ENCODE measurements at regions not wholly inside any gene's neighbourhood (a gene's known extent, or its start where the extent isn't known, plus 50 kb on each side); places are given as distances from the start of the nearest gene placed in this dataset.
"Not testable (repeated sequence)": the region's sequence is repeated elsewhere in the genome, so short reads cannot be mapped to it uniquely, and the experiment has no call there.

DNA sequence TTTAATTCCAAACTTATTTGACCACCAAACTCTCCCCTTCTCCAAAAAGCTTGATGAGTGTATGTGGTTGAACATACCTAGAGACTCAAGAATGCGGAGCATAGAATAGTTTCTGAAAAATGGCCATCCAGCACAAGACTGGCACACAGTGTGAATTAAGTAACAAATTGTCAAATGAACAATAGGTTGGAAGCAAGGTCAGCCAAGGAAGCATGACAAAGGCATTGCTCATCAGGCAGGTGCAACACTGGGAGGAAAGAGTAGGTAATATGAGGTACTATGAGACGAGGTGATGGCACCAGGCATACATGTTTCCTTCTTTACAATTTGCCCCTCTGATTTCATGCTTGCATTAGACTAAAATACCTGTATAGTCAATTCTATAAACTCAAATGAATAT, 73.7 kb downstream of the DKK1 start:
- TF ChIP-seq POLR2AphosphoS5 (IDR thresholded peaks at IDR 0.05; ENCODE audit: insufficient read depth in 1 of 2, low read depth in 1 of 2) (no peak), POLR2A (IDR thresholded peaks at IDR 0.05) (no peak)
- TF ChIP-seq, protein P1, sequence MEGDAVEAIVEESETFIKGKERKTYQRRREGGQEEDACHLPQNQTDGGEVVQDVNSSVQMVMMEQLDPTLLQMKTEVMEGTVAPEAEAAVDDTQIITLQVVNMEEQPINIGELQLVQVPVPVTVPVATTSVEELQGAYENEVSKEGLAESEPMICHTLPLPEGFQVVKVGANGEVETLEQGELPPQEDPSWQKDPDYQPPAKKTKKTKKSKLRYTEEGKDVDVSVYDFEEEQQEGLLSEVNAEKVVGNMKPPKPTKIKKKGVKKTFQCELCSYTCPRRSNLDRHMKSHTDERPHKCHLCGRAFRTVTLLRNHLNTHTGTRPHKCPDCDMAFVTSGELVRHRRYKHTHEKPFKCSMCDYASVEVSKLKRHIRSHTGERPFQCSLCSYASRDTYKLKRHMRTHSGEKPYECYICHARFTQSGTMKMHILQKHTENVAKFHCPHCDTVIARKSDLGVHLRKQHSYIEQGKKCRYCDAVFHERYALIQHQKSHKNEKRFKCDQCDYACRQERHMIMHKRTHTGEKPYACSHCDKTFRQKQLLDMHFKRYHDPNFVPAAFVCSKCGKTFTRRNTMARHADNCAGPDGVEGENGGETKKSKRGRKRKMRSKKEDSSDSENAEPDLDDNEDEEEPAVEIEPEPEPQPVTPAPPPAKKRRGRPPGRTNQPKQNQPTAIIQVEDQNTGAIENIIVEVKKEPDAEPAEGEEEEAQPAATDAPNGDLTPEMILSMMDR (IDR thresholded peaks at IDR 0.05): no peak
- intact Hi-C loops (cut with DNase I): no loop called here
- Histone ChIP-seq H3K4me1 (no peaks in the 10 kb centered on the region), H3K27me3 (no peaks in the 10 kb centered on the region), H3K36me3 (no peaks in the 10 kb centered on the region), H3K4me3 (no peak overlapping the region), H3K9me3 (no peaks in the 10 kb centered on the region), H3K27ac (no peak overlapping the region)
- no peak for DNase-seq (ENCODE audit: extremely low spot score in 2 of 2)

DNA sequence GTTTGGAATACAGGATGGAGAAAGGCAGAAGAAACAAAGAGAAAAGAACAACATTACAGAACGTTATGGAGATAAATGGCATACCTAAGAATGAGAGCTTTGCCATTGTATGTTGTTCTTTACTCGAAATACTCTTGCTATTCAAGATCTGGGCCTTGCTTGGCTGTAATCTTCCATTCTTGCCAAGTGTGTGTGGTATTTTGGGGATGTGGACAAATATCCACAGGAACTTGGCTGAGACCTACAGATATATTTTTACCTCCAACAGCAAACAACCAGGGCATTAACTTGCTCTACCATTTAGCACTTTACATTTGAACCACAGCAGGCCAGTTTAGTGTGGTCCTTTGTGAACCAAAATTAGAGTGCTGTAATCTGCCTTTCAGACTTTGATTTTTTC, 76.3 kb downstream of the DKK1 start:
- Histone ChIP-seq H3K27ac (no peak overlapping the region), H3K9me3 (no peaks in the 10 kb centered on the region), H3K4me3 (no peak overlapping the region), H3K4me1 (no peaks in the 10 kb centered on the region), H3K36me3 (no peaks in the 10 kb centered on the region), H3K27me3 (no peaks in the 10 kb centered on the region)
- no peak for DNase-seq (ENCODE audit: extremely low spot score in 2 of 2)
- intact Hi-C loops (cut with DNase I): no loop called here
- no peak for TF ChIP-seq POLR2A (IDR thresholded peaks at IDR 0.05)
- TF ChIP-seq, protein P1 (IDR thresholded peaks at IDR 0.05): no peak
- no peak for TF ChIP-seq POLR2AphosphoS5 (IDR thresholded peaks at IDR 0.05; ENCODE audit: insufficient read depth in 1 of 2, low read depth in 1 of 2)

DNA sequence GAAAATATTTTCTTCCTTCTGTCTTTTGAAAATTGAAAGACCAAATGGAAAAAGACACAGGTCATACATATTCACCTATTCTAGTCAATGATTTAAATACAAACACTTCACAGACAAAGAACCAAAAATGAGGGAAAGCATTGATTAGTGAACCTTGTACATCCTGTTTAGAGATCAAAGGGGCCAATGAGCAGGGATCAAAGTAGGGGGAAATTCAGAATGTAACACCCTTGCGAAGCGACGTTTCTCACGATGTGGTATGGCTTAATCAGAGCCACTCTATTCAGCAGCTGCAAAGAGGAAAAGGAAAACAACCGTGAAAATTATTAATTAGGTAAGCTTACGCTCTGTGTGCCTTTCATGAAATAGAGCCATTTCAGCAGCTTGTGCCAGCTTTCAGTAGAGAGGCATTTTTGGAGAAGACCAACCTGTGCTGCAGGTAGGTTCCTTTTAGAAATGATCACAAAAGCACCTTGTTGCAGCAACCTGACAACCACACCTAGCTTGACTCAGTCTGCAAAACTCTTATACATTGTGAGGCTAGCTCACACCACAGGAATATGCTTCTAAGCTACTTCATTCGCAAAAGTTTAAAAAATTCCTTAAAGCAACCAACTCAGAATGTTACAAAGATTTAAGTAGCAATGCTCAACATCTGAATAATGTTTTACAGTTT, 78.0 kb downstream of the DKK1 start:
- no peak overlapping the region for H3K4me3 ChIP-seq
- H3K36me3 ChIP-seq: no peaks in the 10 kb centered on the region
- TF ChIP-seq POLR2A (IDR thresholded peaks at IDR 0.05) (no peak), POLR2AphosphoS5 (IDR thresholded peaks at IDR 0.05; ENCODE audit: insufficient read depth in 1 of 2, low read depth in 1 of 2) (no peak)
- TF ChIP-seq, protein P1 (IDR thresholded peaks at IDR 0.05): no peak
- H3K27me3 ChIP-seq: no peaks in the 10 kb centered on the region
- no peaks in the 10 kb centered on the region for H3K4me1 ChIP-seq
- H3K27ac ChIP-seq: no peak overlapping the region
- intact Hi-C loops (cut with DNase I): no loop called here
- no peak for DNase-seq (ENCODE audit: extremely low spot score in 2 of 2)
- no peaks in the 10 kb centered on the region for H3K9me3 ChIP-seq

DNA sequence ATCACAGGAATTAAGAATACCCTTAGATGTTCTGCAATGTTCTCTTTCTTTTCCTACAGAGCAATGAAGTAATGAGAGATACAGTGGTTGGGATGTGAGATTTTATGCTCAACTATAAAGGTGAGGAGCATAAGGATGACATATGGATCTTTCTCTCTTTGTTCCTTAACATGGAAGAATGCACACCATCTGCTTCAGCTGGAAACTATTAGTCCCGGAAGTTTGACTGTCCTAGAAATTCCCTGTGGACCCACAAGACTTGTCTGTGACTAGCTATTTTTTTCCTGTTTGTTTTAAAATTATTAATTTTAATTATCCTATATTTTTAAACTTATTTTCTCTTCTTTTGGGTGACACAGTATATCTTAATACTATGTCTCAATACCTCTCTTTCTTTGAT, 80.2 kb downstream of the DKK1 start:
- intact Hi-C loops (cut with DNase I): no loop called here
- Histone ChIP-seq H3K9me3 (no peaks in the 10 kb centered on the region), H3K4me3 (no peak overlapping the region), H3K36me3 (no peaks in the 10 kb centered on the region), H3K27me3 (no peaks in the 10 kb centered on the region), H3K27ac (no peak overlapping the region), H3K4me1 (no peaks in the 10 kb centered on the region)
- DNase-seq (ENCODE audit: extremely low spot score in 2 of 2): no peak
- TF ChIP-seq POLR2A (IDR thresholded peaks at IDR 0.05) (no peak), POLR2AphosphoS5 (IDR thresholded peaks at IDR 0.05; ENCODE audit: insufficient read depth in 1 of 2, low read depth in 1 of 2) (no peak)
- TF ChIP-seq, protein P1 (IDR thresholded peaks at IDR 0.05): no peak

DNA sequence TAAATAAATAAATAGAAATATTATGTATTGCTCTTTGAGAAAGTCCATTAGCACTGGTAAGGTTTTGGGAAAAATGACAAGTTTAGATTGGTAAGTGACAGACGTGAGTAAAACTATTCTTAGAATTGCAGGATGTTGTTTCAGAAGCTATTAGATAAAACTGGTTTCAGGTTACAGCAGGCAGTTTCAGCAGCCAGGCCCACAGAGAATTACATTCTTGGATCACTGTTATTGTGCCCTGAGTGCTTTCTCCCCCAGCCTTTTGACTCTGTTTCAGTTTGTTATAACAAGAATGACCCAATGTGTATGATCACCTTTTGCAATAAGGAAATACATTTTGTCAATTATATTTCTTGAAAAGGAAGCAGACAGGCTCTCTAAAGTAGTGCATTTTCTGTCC, 86.5 kb downstream of the DKK1 start:
- Histone ChIP-seq H3K4me3 (no peak overlapping the region), H3K27ac (no peak overlapping the region), H3K9me3 (no peaks in the 10 kb centered on the region), H3K36me3 (no peaks in the 10 kb centered on the region), H3K4me1 (no peaks in the 10 kb centered on the region), H3K27me3 (no peaks in the 10 kb centered on the region)
- intact Hi-C loops (cut with DNase I): no loop called here
- no peak for DNase-seq (ENCODE audit: extremely low spot score in 2 of 2)
- TF ChIP-seq, protein P1 (IDR thresholded peaks at IDR 0.05): no peak
- TF ChIP-seq POLR2AphosphoS5 (IDR thresholded peaks at IDR 0.05; ENCODE audit: insufficient read depth in 1 of 2, low read depth in 1 of 2): no peak
- no peak for TF ChIP-seq POLR2A (IDR thresholded peaks at IDR 0.05)

DNA sequence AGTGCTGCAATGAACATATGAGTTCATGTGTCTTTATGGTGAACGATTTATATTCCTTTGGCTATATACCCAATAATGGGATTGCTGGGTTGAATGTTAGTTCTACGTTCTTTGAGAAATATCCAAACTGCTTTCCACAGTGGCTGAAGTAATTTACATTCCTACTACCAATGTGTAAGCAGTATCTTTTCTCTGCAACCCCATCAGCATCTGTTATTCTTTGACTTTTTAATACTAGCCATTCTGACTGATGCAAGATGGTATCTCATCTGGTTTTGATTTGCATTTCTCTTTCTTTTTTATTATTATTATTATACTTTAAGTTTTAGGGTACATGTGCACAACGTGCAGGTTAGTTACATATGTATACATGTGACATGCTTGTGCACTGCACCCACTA, 89.7 kb downstream of the DKK1 start:
- H3K27me3 ChIP-seq; H3K27ac ChIP-seq; H3K4me3 ChIP-seq; DNase-seq (ENCODE audit: extremely low spot score in 2 of 2); H3K4me1 ChIP-seq; H3K9me3 ChIP-seq; H3K36me3 ChIP-seq; intact Hi-C loops (cut with DNase I): not testable (repeated sequence)

Measured in vagina (tissue), 2 donors.